ENCODE measurements at regions not wholly inside any gene's neighbourhood (a gene's known extent, or its start where the extent isn't known, plus 50 kb on each side); places are given as distances from the start of the nearest gene placed in this dataset.

DNA sequence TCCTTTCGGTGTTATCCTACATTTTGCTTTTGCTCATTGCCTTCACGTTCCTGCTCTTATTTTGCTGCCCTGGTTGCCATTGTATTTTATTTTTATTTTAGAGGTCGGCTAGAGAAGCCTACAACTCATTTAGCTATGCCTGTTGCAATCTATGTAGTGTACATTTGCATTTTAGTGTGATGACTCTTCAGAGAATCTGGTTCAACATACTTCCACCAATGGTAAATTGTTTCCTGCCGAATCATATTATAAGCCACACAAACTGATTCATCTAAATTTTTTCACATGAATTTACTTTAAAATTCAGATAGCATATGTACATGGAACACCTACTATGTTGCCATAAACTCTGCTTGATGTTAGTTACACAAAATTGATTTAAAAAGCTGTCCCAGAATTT, 1596.9 kb downstream of the PLA2G4A start:
- no peak for DNase-seq (ENCODE audit: low spot score)

DNA sequence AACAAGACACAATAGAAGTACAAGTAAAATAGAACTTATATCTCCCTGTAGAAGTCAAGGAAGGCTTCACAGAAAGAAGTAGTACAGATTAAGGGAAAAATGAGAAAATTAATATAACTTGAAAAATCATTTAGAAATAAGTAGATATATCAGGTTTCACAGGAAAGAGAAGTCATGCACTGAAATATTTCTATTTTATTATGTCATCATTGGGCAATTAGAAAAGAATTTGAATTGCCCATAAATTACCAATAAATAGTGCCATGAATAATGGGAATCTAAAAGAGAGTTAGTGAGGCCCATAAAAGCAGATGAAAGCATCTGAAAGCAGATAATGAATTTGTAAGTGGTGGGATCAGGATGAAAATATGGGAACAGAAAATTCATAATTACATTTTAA, 1597.8 kb downstream of the PLA2G4A start:
- DNase-seq (ENCODE audit: low spot score), result no peak

DNA sequence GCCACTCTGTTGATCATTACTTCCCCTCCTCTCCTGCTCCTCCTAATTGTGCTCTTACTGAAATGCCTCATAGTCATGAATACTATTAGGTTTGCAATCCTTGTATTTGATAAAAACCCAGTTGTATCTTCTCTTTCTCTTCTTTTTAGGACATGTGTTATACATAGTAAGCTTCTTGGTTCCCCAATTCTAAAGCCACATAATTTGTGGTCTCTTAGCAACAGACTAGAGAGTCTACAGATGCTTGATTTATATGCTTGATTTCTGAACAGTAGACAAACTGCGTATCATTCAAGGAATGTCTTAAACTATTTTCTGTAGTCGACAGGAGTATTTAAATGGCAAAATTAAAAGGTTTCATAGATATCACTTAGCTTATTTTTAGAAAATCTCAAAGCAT, 1598.9 kb downstream of the PLA2G4A start:
- no peak for DNase-seq (ENCODE audit: low spot score)

DNA sequence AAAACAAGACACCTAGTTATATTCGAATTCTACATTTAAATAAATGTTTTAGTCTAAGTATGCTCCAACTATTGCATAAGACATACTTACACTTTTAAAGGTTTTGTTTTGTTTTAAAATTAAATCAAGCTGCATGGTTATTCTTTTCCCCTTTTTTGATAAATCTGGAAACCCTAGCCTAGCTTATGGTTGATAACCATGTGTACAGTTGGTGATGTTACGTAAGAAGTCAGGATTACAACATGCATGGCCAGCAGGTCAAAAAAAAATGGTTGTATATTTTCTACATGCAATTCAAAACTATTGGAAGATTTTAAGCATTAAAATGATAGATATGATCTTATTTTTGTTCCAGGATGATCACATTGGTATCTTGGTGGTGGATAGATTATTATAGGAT, 1600.6 kb downstream of the PLA2G4A start:
- peak; percentile 20 for DNase-seq (ENCODE audit: low spot score)

DNA sequence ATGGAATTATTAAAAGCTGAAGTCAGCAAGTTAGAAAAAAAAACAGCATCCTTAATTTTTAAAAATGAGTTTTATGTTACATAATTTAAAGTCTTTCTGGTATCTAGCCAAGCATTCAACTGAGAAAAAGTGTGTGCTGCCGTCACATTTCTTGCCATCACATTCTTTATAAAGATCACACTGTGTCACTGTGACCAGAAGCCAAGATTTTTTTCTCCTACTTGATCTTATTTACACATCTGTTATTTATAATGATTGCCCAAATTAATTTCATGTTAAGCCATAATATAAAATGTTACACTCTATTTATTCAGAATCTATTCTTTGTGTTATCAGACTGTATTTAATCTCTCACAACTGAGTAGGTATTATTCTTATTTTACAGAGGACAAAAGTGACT, 1603.7 kb downstream of the PLA2G4A start:
- DNase-seq (ENCODE audit: low spot score), result no peak

DNA sequence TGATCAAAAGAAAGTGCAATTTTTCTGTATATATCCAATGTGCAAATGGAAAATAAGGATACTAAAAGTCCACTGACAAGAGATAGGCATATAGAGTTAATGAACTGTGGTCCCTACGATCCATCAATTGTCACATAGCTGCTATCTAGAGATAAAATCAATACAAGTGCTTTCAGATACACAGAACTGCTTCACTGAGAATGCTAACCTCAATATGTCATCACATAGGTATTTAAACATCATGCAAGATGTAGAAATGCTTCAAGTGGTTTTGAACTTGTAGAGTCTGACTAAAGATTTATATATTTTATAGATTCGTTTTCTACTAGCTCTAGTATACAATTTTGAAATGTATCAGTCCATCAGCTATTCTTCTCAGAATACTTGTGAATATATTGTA, 1604.7 kb downstream of the PLA2G4A start:
- no peak for DNase-seq (ENCODE audit: low spot score)

DNA sequence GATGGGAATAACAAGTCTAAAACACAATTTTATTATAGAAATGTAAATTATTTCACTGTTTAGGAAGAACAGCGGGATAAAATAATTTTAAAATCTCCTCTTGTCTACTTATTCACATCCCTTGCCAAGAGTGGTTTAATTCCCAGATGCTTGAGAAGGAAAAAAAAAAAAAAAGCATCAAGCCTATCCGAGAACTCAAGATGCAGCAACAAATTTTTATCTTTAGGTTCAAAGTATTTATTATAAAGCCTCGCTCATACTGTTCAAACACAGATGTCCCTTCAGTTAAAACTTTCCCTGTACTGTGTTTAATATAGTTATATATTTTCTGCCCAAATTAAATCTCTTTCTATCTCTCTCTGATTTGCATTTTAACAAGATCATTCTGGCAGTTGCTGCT, 1615.8 kb downstream of the PLA2G4A start:
- no peak for DNase-seq (ENCODE audit: low spot score)

DNA sequence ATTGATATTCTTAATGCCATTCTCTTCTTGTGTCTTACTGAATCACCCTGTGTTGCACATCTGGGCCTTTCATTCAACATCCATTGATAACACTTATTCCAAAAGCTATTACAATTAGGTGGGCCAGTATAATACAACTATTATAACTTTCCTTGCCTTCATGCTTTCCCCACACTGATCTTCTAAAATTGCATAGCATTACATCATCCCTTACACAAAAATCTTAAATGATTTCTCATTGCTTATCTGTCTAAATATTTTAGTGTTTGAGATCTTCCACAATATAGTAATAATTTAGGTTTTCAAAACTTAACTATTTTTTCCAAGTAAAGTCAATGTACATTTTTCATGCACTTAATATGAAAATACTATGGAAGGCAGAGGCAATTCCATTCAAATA, 1634.1 kb downstream of the PLA2G4A start:
- DNase-seq (ENCODE audit: low spot score), result no peak

DNA sequence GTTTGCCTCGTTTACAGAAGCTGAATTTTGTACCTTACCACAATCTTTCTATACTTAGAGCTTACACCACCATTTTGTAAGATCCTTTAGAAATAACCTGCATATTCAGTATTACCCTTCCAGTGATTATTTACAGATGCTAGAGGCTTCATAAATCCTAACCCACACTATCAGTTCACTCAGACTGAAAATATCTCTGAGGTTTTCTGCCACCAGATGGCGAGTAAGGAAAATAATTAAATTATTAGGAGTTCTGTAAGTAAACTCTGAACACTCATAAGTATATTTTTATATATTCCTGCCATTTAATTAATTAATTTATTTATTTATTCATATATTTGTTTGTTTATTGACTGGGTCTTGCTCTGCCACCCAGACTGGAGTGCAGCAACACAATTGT, 1635.2 kb downstream of the PLA2G4A start:
- DNase-seq (ENCODE audit: low spot score), result no peak

DNA sequence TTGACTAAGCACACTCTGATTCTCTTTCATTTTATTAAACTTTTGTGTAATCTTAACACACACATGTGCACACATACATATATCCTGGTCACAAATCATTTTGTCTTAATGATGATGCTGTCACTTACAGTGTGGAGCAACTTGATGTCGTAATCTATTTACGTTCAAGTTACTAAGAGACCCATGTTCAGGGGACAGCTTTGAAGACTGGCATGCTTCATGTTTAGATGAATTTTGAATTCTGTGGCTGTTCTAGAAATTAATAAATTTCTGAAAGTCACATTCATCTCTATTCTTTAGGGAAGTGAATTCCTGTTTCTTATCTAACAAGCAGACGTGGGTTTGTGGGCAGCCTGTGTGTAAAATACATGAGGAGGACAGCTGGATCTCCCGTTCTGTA, 1637.8 kb downstream of the PLA2G4A start:
- DNase-seq (ENCODE audit: low spot score), result no peak

DNA sequence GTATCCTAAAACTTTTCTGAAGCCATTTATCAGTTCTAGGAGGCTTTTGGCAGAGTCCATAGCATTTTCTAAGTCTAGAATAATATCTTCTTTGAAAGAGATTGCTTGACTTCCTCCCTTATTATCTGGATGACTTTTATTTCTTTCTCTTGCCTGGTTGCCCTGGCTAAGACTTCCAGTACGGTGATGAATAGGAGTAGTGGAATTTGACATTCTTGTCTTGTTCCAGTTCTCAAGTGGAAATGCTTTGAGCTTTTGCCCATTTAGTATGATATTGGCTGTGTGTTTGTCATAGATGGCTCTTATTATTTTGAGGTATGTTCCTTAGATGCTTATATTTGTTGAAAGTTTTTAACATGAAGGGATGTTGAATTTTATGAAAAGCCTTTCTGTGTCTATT, 1647.9 kb downstream of the PLA2G4A start:
- no peak for DNase-seq (ENCODE audit: low spot score)

DNA sequence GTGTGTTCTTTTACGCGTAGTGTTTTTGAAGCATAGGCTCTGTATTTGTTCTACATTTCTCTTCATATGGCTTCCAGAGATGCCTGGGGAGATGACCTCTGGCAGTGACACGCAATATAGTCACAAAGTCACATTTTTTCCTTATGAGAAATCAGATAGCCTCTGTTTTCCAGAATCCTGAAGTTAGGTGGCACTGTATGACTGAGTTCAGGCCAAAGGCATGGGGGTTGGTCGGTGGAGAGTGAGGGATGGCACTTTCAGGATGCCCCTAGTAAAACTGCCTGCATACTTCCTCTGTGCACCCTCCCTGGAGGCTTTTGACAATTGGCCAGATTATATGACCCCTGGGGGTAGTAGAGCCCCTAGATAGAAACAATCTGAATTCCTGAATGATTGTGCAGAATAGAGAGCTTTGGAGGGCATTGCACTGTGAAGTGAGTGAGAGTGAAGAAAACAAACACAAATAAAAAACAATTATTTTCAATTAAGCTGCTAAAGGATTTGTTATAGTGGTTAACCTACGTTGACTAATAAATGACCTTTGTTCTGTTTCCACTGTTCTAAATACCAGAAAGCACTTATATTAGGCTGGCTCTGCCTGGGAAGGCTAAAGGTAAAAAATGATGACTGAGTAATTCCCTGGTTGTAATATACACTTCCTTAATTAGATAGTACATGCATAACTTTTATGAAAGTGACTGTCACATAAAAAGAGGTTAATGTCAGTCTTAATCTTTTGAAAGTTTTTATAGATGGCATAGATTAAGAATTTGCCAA, 1660.8 kb downstream of the PLA2G4A start:
- no peak for DNase-seq (ENCODE audit: low spot score)

DNA sequence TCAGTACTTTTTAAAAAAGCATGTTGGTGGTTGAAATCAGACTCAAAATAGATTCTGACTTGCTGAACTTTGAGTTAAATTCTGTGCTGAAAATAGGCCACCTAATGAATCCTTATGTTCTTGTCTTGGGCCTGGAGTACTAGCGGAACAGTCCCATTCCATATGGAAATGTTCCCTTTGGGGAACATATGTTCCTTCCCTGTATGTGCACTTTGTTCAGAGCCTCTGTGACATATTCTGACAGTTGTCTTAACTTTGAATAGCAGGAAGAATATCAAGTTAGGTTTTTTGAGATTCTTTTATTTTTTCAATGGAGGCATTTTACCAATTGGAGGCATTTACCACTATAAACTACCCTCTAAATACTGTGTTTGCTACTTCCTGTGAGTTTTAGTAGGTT, 1667.8 kb downstream of the PLA2G4A start:
- DNase-seq (ENCODE audit: low spot score), result no peak

DNA sequence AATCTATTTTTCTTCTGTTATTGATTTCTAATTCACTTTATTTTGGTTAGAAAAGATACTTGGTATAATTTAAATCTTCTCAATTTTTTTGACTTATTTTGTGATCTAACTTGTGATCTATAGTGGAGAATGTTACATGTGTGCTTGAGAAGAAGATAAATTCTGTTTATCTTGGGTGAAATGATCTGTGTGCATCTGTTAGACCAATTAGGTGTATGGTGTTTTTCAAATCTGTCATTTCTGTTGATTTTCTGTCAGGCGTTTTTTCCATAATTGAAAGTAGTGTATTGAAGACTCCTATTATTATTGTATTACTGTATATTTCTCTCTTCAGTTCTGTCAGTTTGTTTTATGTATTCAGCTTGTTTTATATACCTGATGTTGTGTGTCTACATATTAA, 1668.3 kb downstream of the PLA2G4A start:
- DNase-seq (ENCODE audit: low spot score), result no peak

DNA sequence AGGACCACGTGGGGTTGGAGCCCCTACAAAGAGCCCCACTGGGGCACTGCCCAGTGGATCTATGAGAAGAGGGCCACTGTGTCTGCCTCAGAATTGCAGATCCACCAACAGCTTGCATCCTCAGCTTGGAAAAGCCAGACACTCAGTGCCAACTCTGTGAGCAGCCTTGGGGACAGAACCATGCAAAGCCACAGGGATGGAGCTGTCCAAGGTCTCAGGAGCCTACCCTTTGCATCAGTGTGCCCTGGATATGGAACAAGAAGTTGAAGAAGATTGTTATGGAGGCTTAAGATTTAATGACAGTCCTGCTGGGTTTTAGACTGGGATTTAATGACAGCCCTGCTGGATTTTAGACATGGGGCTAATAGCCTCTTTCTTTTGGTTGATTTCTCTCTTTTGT, 1670.9 kb downstream of the PLA2G4A start:
- no peak for DNase-seq (ENCODE audit: low spot score)

DNA sequence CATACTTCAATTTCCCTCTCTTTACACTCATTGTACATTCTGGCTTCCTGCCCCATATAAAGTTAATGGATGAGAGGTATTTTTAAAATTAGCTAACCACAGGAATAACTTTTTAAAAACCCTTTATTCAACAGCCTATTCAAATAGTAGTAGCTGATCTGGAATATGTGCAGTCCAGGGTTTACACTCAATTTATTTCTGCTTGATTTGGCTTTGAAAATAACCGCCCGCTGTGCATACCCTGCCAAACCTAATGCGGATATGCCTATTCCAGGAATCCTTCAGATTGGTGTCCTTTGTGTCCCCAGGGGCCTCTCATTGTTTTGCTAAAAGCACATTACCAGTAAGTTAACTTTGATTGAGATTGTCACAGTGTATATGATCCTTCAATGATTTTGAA, 1686.2 kb downstream of the PLA2G4A start:
- no peak for DNase-seq (ENCODE audit: low spot score)

DNA sequence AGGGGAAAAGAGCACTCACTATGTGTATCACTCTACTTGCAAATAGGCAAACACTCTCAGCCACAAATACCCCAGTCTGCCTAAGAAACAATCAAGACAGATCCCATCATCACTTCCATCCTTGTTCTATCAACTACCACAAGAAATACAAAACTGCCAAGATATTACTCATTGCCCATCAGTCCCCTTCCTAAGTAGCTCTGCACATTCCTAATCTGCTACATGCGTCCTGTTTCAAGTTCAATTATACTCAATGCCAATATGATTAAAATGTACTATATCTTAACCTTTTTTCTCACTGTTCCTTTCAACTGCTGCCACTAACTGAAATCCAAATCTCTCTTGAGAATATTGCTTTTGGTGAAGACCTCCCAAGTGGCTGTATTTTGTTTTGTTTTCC, 1688.4 kb downstream of the PLA2G4A start:
- DNase-seq (ENCODE audit: low spot score), result no peak

DNA sequence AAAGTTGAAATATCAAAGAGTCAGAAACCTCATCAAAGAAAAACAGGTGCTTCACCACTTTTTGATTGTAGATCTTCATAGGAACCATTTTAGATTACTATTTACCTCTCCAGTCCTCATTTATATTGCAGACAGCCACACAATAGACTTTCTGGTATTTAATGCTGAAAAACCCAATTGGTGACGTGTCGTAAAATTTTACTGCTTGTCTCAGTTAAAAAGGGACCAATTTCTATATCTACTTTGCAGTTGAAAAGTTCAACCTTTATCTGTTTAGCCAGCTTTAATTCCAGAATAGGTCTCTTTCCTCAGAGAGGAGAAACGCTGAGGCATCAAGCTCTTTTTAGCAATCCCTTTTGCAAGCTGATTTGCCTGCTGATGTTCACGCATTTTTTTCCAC, 1722.4 kb downstream of the PLA2G4A start:
- DNase-seq (ENCODE audit: low spot score), result no peak

DNA sequence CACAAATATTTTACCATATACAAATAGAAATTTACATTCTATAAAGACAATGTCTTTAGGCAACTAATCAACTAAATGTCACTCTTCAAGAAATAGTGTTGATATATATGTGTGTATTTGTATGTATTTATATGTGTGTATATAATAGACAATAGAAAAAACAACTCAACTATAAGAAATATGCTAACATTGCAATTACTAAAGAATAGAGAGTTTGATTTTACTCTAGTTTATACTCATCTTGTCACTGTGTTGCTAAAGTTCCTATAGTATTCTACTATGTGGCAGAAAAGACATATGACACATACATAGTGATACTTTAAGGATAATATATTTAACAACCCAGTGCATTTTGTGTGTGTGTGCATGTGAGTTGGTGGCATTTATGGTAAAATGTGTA, 1728.3 kb downstream of the PLA2G4A start:
- DNase-seq (ENCODE audit: low spot score), result no peak

DNA sequence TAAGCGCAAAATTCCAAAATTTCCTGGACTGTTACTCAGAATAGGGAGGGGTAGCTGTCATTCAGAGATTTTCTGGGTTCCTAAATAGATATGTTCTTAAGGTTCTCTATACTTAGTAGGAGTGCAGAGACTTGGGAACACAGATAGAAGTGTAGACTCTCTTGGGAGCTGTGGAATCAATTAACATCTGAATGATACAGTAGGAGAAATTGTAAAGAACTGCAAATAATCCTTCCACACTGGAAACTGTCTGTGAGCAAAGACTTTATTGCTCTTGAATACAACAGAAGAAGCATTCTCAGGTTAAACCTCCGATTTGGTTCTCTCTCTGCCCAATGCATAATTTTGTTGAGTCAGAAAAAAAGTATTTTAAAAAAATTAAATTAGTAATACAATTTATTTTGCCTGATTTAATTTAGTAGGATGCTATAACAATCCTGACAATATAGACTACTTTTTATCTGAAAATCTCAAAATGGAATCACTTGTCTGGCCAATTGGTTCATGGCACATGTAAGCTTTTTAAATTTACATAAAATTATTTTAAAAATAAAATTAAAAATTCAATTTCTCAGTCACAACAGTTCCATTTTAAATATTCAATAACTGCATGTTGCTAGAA, 1754.3 kb downstream of the PLA2G4A start:
- no peak for DNase-seq (ENCODE audit: low spot score)

DNA sequence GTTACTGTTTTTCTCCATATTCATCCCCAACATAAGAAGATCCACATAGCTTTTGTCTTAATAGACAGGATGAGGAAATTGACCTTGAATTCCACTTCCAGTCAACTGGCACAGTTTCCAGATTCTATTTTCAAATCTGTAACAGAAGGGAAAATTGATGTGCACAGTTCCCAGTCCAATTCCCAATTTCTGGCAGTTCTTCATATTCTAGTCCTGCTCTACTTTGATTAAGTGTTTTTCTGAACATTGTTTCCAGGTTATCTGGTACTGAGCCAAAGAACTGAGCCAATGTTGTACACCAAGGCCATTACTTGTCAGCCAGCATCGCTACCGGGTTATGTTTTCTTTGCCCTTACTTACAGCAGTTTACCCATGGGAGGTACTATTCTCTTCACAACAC, 1755.4 kb downstream of the PLA2G4A start:
- DNase-seq (ENCODE audit: low spot score), result no peak

DNA sequence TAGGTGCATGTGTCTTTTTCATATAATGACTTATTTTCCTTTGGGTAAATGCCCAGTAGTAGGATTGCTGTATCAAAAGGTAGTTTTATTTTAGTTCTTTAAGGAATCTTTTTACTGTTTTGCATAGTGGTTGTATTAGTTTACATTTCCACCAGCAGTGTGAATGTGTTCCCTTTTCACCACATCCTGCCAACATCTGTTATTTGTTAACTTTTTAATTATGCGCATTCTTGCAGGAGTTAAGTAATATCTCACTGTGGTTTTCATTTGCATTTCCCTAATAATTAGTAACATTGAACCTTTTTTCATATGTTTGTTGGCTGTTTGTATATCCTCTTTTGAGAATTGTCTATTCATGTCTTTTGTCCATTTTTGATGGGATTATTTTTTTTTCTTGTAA, 1761.9 kb downstream of the PLA2G4A start:
- no peak for DNase-seq (ENCODE audit: low spot score)

DNA sequence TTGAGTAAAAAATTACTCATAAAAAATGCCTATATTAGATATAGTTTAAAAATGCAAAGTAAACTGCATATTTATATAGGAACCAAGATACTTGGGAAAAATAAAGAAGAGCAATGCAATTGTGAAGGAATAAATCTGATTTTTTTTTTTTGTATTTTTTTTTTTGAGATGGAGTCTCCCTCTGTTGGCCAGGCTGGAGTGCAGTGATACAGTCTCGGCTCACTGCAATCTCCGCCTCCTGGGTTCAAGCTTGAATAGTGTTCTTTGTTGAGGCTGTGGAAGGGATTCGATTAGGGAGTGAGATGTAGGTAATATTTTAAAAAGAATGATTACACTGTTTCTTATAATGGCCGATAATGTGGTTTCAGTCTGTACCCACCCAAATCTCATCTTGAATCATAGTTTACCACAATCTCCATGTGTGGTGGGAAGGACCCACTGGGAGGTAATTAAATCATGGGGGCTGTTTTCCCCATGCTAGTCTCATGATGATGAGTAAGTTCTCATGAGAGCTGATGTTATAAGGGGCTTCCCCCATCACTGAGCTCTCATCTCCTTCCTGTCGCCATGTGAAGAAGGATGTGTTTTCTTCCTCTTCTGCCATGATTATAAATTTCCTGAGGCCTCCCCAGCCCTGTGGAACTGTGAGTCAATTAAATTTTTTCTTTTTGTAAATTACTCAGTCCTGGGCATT, 1765.9 kb downstream of the PLA2G4A start:
- DNase-seq (ENCODE audit: low spot score), result no peak

DNA sequence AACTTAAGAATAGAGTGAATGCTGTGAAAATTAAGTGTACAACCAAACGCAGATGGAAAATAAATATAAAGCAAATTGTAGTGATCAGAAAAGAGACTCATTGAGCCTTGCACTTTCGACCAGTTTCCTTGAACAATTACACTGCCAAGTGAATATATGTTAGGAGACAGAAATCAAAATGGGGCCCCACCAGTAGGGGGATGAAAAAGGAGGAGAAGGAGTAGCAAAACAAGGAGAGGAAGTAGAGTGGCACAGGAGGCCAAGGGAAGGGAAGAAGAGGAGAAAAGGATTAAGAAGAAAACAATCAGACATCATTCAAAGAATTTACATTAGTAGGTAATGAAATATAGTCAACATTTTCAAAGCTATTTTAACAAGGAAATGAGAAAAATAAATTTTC, 1770.6 kb downstream of the PLA2G4A start:
- DNase-seq (ENCODE audit: low spot score), result no peak
